ENCODE measurements at regions not wholly inside any gene's neighbourhood (a gene's known extent, or its start where the extent isn't known, plus 50 kb on each side); places are given as distances from the start of the nearest gene placed in this dataset.

GRCh38 chr4:38422850-38423249 is 241.1 kb upstream of the KLF3 start:
- DNase-seq (ENCODE audit: low read depth), result no peak

- no peak for DNase-seq (ENCODE audit: low read depth)
These were observed 239.7 kb upstream of the KLF3 start for GRCh38 chr4:38424151-38424871.

GRCh38 chr4:38426532-38426931 is 237.5 kb upstream of the KLF3 start:
- no peak for DNase-seq (ENCODE audit: low read depth)

GRCh38 chr4:38430841-38431240 is 233.2 kb upstream of the KLF3 start:
- DNase-seq (ENCODE audit: low read depth), result no peak

GRCh38 chr4:38442073-38442788 is 221.8 kb upstream of the KLF3 start:
- no peak for DNase-seq (ENCODE audit: low read depth)

GRCh38 chr4:38449506-38450174 is 214.4 kb upstream of the KLF3 start:
- DNase-seq (ENCODE audit: low read depth), result peak; percentile 14

- no peak for DNase-seq (ENCODE audit: low read depth)
These were observed 212.0 kb upstream of the KLF3 start for GRCh38 chr4:38452009-38452408.

GRCh38 chr4:38452542-38452941 is 211.5 kb upstream of the KLF3 start:
- no peak for DNase-seq (ENCODE audit: low read depth)

- no peak for DNase-seq (ENCODE audit: low read depth)
These were observed 210.6 kb upstream of the KLF3 start for GRCh38 chr4:38453253-38453881.

GRCh38 chr4:38454284-38454683 is 209.7 kb upstream of the KLF3 start:
- no peak for DNase-seq (ENCODE audit: low read depth)

- no peak for DNase-seq (ENCODE audit: low read depth)
These were observed 208.7 kb upstream of the KLF3 start for GRCh38 chr4:38455092-38455862.

GRCh38 chr4:38456096-38456495 is 207.9 kb upstream of the KLF3 start:
- no peak for DNase-seq (ENCODE audit: low read depth)

GRCh38 chr4:38461342-38461741 is 202.7 kb upstream of the KLF3 start:
- DNase-seq (ENCODE audit: low read depth), result peak; percentile 3

- DNase-seq (ENCODE audit: low read depth), result no peak
These were observed 201.5 kb upstream of the KLF3 start for GRCh38 chr4:38462367-38463055.

GRCh38 chr4:38463268-38463958 is 200.6 kb upstream of the KLF3 start:
- DNase-seq (ENCODE audit: low read depth), result no peak

GRCh38 chr4:38464328-38464727 is 199.7 kb upstream of the KLF3 start:
- no peak for DNase-seq (ENCODE audit: low read depth)

GRCh38 chr4:38466401-38466800 is 197.6 kb upstream of the KLF3 start:
- no peak for DNase-seq (ENCODE audit: low read depth)

- no peak for DNase-seq (ENCODE audit: low read depth)
These were observed 196.7 kb upstream of the KLF3 start for GRCh38 chr4:38467296-38467695.

- DNase-seq (ENCODE audit: low read depth), result no peak
These were observed 195.6 kb upstream of the KLF3 start for GRCh38 chr4:38468339-38468866.

GRCh38 chr4:38469410-38469809 is 194.6 kb upstream of the KLF3 start:
- DNase-seq (ENCODE audit: low read depth), result no peak

Measured in ELR (cell line).